Ishikawa (cell line): ENCODE measurements at regions not wholly inside any gene's neighbourhood (a gene's known extent, or its start where the extent isn't known, plus 50 kb on each side); places are given as distances from the start of the nearest gene placed in this dataset.

Experiments used
- CEBPB ChIP-seq: IDR thresholded peaks from 2 replicates; pipeline ENCODE4 v1.6.1; 2012
- CREB1 ChIP-seq: IDR thresholded peaks from 2 replicates; pipeline ENCODE4 v1.6.1; 2012; ENCODE audit warnings: low read depth
- EGR1 ChIP-seq: IDR thresholded peaks from 2 replicates; pipeline ENCODE4 v1.6.1; 2012
- EP300 ChIP-seq: IDR thresholded peaks from 2 replicates; pipeline ENCODE4 v1.6.1; 2012; ENCODE audit warnings: borderline replicate concordance
- FOXM1 ChIP-seq: IDR thresholded peaks from 2 replicates; pipeline ENCODE4 v1.6.1; 2012; ENCODE audit warnings: low read depth, borderline replicate concordance
- MAX ChIP-seq: IDR thresholded peaks from 2 replicates; pipeline ENCODE4 v1.6.1; 2012
- NFIC ChIP-seq: IDR thresholded peaks from 2 replicates; pipeline ENCODE4 v1.6.1; 2012
- RAD21 ChIP-seq: IDR thresholded peaks from 2 replicates; pipeline ENCODE4 v1.6.1; 2012; ENCODE audit warnings: low read depth
- REST ChIP-seq: IDR thresholded peaks from 2 replicates; pipeline ENCODE4 v1.6.1; 2012; ENCODE audit warnings: low read depth, mild to moderate bottlenecking
- TAF1 ChIP-seq: IDR thresholded peaks from 2 replicates; pipeline ENCODE4 v1.6.1; 2012; ENCODE audit warnings: low read depth, mild to moderate bottlenecking
- TCF12 ChIP-seq: IDR thresholded peaks from 2 replicates; pipeline ENCODE4 v1.6.1; 2012; ENCODE audit warnings: low read depth
- TEAD4 ChIP-seq: IDR thresholded peaks from 2 replicates; pipeline ENCODE4 v1.6.1; 2012
- USF1 ChIP-seq: IDR thresholded peaks from 2 replicates; pipeline ENCODE4 v1.6.1; 2012
- YY1 ChIP-seq: IDR thresholded peaks from 2 replicates; pipeline ENCODE4 v1.6.1; 2012; ENCODE audit warnings: low read depth
- ZBTB7A ChIP-seq: IDR thresholded peaks from 2 replicates; pipeline ENCODE4 v1.6.1; 2012; ENCODE audit warnings: low read depth

GRCh38 chr18:41805341-41805740 lies 149.7 kb upstream of the PIK3C3 start:
- TF ChIP-seq EGR1 = no peak
- TF ChIP-seq CEBPB = no peak
- no peak for TF ChIP-seq REST
- no peak for TF ChIP-seq MAX
- TF ChIP-seq CREB1 = no peak
- no peak for TF ChIP-seq ZBTB7A
- no peak for TF ChIP-seq TAF1
- TF ChIP-seq RAD21 = no peak
- TF ChIP-seq FOXM1 = no peak

GRCh38 chr18:41798879-41799278 lies 156.2 kb upstream of the PIK3C3 start:
- no peak for TF ChIP-seq TAF1
- no peak for TF ChIP-seq MAX
- TF ChIP-seq CREB1 = no peak
- no peak for TF ChIP-seq TCF12
- TF ChIP-seq ZBTB7A = no peak
- TF ChIP-seq FOXM1 = no peak
- TF ChIP-seq EP300 = no peak
- no peak for TF ChIP-seq USF1
- TF ChIP-seq TEAD4 = no peak
- TF ChIP-seq EGR1 = no peak
- TF ChIP-seq CEBPB = no peak
- no peak for TF ChIP-seq YY1
- TF ChIP-seq REST = no peak
- TF ChIP-seq NFIC = no peak
- no peak for TF ChIP-seq RAD21

- no peak for TF ChIP-seq RAD21
- TF ChIP-seq TCF12 = no peak
- no peak for TF ChIP-seq CEBPB
- no peak for TF ChIP-seq TEAD4
- no peak for TF ChIP-seq FOXM1
- no peak for TF ChIP-seq EGR1
- no peak for TF ChIP-seq ZBTB7A
- TF ChIP-seq EP300 = no peak
Observed at GRCh38 chr18:41790687-41791086, 164.3 kb upstream of the PIK3C3 start.

- no peak for TF ChIP-seq EGR1
- no peak for TF ChIP-seq TEAD4
- no peak for TF ChIP-seq CEBPB
- TF ChIP-seq YY1 = no peak
- no peak for TF ChIP-seq EP300
- no peak for TF ChIP-seq TCF12
- TF ChIP-seq RAD21 = no peak
- no peak for TF ChIP-seq REST
- no peak for TF ChIP-seq USF1
- no peak for TF ChIP-seq TAF1
- no peak for TF ChIP-seq CREB1
- TF ChIP-seq ZBTB7A = no peak
- no peak for TF ChIP-seq FOXM1
- TF ChIP-seq NFIC = no peak
Observed at GRCh38 chr18:41789001-41789400, 166.0 kb upstream of the PIK3C3 start.
